Heart left ventricle (tissue), 13 donors: ENCODE measurements at regions not wholly inside any gene's neighbourhood (a gene's known extent, or its start where the extent isn't known, plus 50 kb on each side); places are given as distances from the start of the nearest gene placed in this dataset.

Experiments
- POLR2A ChIP-seq, 2 donors: fragments of 450-650 bp; IDR thresholded peaks; one replicate each; pipeline ENCODE4 v1.6.1; 2017; ENCODE audit warnings: antibody characterized with exemption in 2 of 2, mild to moderate bottlenecking in 2 of 2, moderate library complexity in 2 of 2
- TF ChIP-seq, protein P1 (sequence below), 12 donors: fragments of 200-600 bp; sonication (generic) in 4 of 12; IDR thresholded peaks; one replicate each; pipeline versions ENCODE4 v1.5.0 to v1.8.0; 2018 to 2022; ENCODE audit warnings: antibody characterized with exemption in 12 of 12, mild to moderate bottlenecking in 5 of 12
- donor health status: ischemic (EF 13 %, LVEDD 7.1; RV severe dilation, severe dysfunction).
- donor health status: DM: no; HTN: yes; CAD: no.
- donor health status: DM: no; HTN: no; CAD: no.
- donor health status: ischemic (EF 25% LVEDD 6.9; RV normal size, moderate dysfunction).
- donor health status: ischemic (EF 25% LVEDD 5.7; RV mildly dilated, moderate dysfunction).
- donor health status: ischemic (EF 35%, LVEDD 5.7; RV mildly dilated, moderate dysfunction).
- donor health status: nonischemic (EF 11% LVEDD 7.7; RV severe dilation, severe dysfunction).
- donor health status: DM: yes; HTN: yes; CAD: no.
- donor health status: PGD.
- donor health status: ischemic (EF 29% LVEDD 5.4; RV normal size, mild dysfunction).
- donor health status: nonischemic (EF 23%, LVEDD 6.1; RV moderate dilation, normal function).

DNA sequence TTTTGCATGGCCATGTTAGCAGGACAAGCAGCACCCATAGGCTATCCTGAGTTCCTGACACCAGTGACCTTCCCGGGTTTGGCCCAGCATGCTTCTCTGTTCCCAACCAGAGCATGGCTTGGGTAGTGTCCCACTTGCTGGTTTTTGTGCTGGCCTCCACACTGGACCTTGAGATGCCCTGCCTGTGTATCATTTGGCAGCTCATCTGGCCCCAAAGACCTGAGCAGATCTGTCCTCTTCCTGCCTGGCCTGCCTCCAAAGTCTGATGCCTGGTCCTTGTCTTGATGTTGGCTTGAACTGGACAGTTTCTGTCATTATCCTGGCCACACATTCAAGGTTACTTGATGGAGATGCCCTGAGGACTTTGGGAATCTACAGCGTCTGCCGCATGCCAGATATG, 590.7 kb upstream of the KLF4 start:
- TF ChIP-seq, protein P1, sequence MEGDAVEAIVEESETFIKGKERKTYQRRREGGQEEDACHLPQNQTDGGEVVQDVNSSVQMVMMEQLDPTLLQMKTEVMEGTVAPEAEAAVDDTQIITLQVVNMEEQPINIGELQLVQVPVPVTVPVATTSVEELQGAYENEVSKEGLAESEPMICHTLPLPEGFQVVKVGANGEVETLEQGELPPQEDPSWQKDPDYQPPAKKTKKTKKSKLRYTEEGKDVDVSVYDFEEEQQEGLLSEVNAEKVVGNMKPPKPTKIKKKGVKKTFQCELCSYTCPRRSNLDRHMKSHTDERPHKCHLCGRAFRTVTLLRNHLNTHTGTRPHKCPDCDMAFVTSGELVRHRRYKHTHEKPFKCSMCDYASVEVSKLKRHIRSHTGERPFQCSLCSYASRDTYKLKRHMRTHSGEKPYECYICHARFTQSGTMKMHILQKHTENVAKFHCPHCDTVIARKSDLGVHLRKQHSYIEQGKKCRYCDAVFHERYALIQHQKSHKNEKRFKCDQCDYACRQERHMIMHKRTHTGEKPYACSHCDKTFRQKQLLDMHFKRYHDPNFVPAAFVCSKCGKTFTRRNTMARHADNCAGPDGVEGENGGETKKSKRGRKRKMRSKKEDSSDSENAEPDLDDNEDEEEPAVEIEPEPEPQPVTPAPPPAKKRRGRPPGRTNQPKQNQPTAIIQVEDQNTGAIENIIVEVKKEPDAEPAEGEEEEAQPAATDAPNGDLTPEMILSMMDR (IDR thresholded peaks at IDR 0.05) = no peak
- no peak for TF ChIP-seq POLR2A (IDR thresholded peaks at IDR 0.05)
